COLO668 (cell line): ENCODE measurements at regions not wholly inside any gene's neighbourhood (a gene's known extent, or its start where the extent isn't known, plus 50 kb on each side); places are given as distances from the start of the nearest gene placed in this dataset.

ENCODE experiments used
- DNase-seq: peaks from one replicate; lab custom pipeline; 2025; ENCODE audit not compliant: unreplicated experiment; lab: John Stamatoyannopoulos, UW

GRCh38 chr16:72285728-72286127 is 113.8 kb upstream of the PMFBP1 start:
- no peak for DNase-seq

- DNase-seq = no peak
Measured at GRCh38 chr16:72285324-72285723, 113.4 kb upstream of the PMFBP1 start.

GRCh38 chr16:72284042-72284789 is 112.3 kb upstream of the PMFBP1 start:
- no peak for DNase-seq

GRCh38 chr16:72282362-72282761 is 110.4 kb upstream of the PMFBP1 start:
- DNase-seq = no peak

- DNase-seq = no peak
Measured at GRCh38 chr16:72278301-72278700, 106.3 kb upstream of the PMFBP1 start.

- no peak for DNase-seq
Measured at GRCh38 chr16:72277749-72278148, 105.8 kb upstream of the PMFBP1 start.

- no peak for DNase-seq
Measured at GRCh38 chr16:72271699-72272240, 99.8 kb upstream of the PMFBP1 start.

- no peak for DNase-seq
Measured at GRCh38 chr16:72270531-72270930, 98.6 kb upstream of the PMFBP1 start.

- DNase-seq = no peak
Measured at GRCh38 chr16:72266836-72267235, 94.9 kb upstream of the PMFBP1 start.

GRCh38 chr16:72264771-72265170 is 92.8 kb upstream of the PMFBP1 start:
- no peak for DNase-seq

GRCh38 chr16:72262711-72263110 is 90.8 kb upstream of the PMFBP1 start:
- no peak for DNase-seq

GRCh38 chr16:72261127-72261526 is 89.2 kb upstream of the PMFBP1 start:
- DNase-seq = no peak

GRCh38 chr16:72256398-72257066 is 84.6 kb upstream of the PMFBP1 start:
- no peak for DNase-seq

GRCh38 chr16:72255786-72256185 is 83.8 kb upstream of the PMFBP1 start:
- no peak for DNase-seq

GRCh38 chr16:72247821-72248253 is 75.9 kb upstream of the PMFBP1 start:
- no peak for DNase-seq

GRCh38 chr16:72246423-72246822 is 74.5 kb upstream of the PMFBP1 start:
- DNase-seq = no peak

GRCh38 chr16:72244853-72245252 is 72.9 kb upstream of the PMFBP1 start:
- DNase-seq = no peak

GRCh38 chr16:72243621-72244020 is 71.7 kb upstream of the PMFBP1 start:
- no peak for DNase-seq

GRCh38 chr16:72242757-72243156 is 70.8 kb upstream of the PMFBP1 start:
- no peak for DNase-seq

GRCh38 chr16:72241930-72242329 is 70.0 kb upstream of the PMFBP1 start:
- DNase-seq = peak; percentile 11

GRCh38 chr16:72241008-72241407 is 69.1 kb upstream of the PMFBP1 start:
- DNase-seq = peak; percentile 27

GRCh38 chr16:72240466-72240865 is 68.5 kb upstream of the PMFBP1 start:
- no peak for DNase-seq
